ENCODE measurements at regions not wholly inside any gene's neighbourhood (a gene's known extent, or its start where the extent isn't known, plus 50 kb on each side); places are given as distances from the start of the nearest gene placed in this dataset.

- TF ChIP-seq CCNT2 (IDR thresholded peaks at IDR 0.05; ENCODE audit: borderline replicate concordance, extremely low read depth, insufficient read length, low read depth, low read length), result no peak
- TF ChIP-seq CREM (IDR thresholded peaks at IDR 0.05; ENCODE audit: low read depth), result no peak
- no peak for TF ChIP-seq ZNF280B (CRISPR knock-in tag; IDR thresholded peaks at IDR 0.05)
- TF ChIP-seq ZNF586 (CRISPR knock-in tag; conservative IDR thresholded peaks at IDR 0.05), result no peak
- TF ChIP-seq KAT2B (IDR thresholded peaks at IDR 0.05; ENCODE audit: low read depth, low read length), result no peak
- no peak for TF ChIP-seq ZNF140 (CRISPR knock-in tag; IDR thresholded peaks at IDR 0.05)
- no peak for TF ChIP-seq ZNF431 (CRISPR knock-in tag; IDR thresholded peaks at IDR 0.05)
- no peak for TF ChIP-seq LARP7 (IDR thresholded peaks at IDR 0.05)
- TF ChIP-seq TSHZ1 (CRISPR knock-in tag; IDR thresholded peaks at IDR 0.05), result no peak
- no peak for TF ChIP-seq SMAD1 (IDR thresholded peaks at IDR 0.05; ENCODE audit: low read depth, low read length, partially characterized antibody)
- peak; percentile 92 for TF ChIP-seq DIDO1 (tag; IDR thresholded peaks at IDR 0.05; ENCODE audit: low read depth)
- no peak for TF ChIP-seq FOXP1 (CRISPR knock-in tag; IDR thresholded peaks at IDR 0.05)
- TF ChIP-seq TAL1 (IDR thresholded peaks at IDR 0.05), result no peak
- no peak for TF ChIP-seq CBX1 (IDR thresholded peaks at IDR 0.05; ENCODE audit: low read depth)
- TF ChIP-seq ATF2 (CRISPR knock-in tag; IDR thresholded peaks at IDR 0.05), result no peak
- no peak for TF ChIP-seq CHD1 (IDR thresholded peaks at IDR 0.05; ENCODE audit: low read length)
- peak; percentile 62; the same call in 1 of the 2 replicates for TF ChIP-seq NCOA1 (IDR thresholded peaks at IDR 0.05; ENCODE audit: low read depth)
- no peak for TF ChIP-seq PHF20 (IDR thresholded peaks at IDR 0.05; ENCODE audit: partially characterized antibody)
- TF ChIP-seq RB1 (IDR thresholded peaks at IDR 0.05; ENCODE audit: low read depth), result no peak
- no peak for TF ChIP-seq MCM3 (IDR thresholded peaks at IDR 0.05)
- TF ChIP-seq E2F6 (IDR thresholded peaks at IDR 0.05; ENCODE audit: borderline replicate concordance in 1 of 2, extremely low read depth in 1 of 2, insufficient read depth in 1 of 2, insufficient read length in 1 of 2, low read depth in 1 of 2, low read length in 1 of 2, poor library complexity in 1 of 2, severe bottlenecking in 1 of 2), result no peak
- no peak for TF ChIP-seq HLTF (IDR thresholded peaks at IDR 0.05)
- TF ChIP-seq POLR3G (IDR thresholded peaks at IDR 0.05; ENCODE audit: extremely low read depth, insufficient read length, insufficient replicate concordance), result no peak
- no peak for TF ChIP-seq TEAD2 (tag; IDR thresholded peaks at IDR 0.05)
These were observed 239.9 kb downstream of the ZNF516 start (continued) for GRCh38 chr18:76255070-76255683.

All from K562 (cell line).